ENCODE measurements at regions not wholly inside any gene's neighbourhood (a gene's known extent, or its start where the extent isn't known, plus 50 kb on each side); places are given as distances from the start of the nearest gene placed in this dataset.

- Mint-ChIP-seq H3K36me3 (ENCODE audit: insufficient read depth, unreplicated experiment) (no peaks in the 10 kb centered on the region), H3K4me1 (ENCODE audit: low read depth, unreplicated experiment) (no peaks in the 10 kb centered on the region), H3K9me3 (ENCODE audit: low read depth, unreplicated experiment) (no peaks in the 10 kb centered on the region), H3K27ac (ENCODE audit: unreplicated experiment) (no peak overlapping the region), H3K27me3 (ENCODE audit: unreplicated experiment) (peaks cover 17% of the 10 kb centered on the region), H3K4me3 (ENCODE audit: low read depth, unreplicated experiment) (no peak overlapping the region)
- BruUV-seq (replicated peaks) = no TSS peak
- DNase-seq = no peak
- intact Hi-C loops (cut with micrococcal nuclease; ENCODE audit: unreplicated experiment) = no loop called here
- no peak for TF ChIP-seq CTCF (IDR thresholded peaks at IDR 0.05; ENCODE audit: unreplicated experiment)
- CTCF ChIA-PET = no interaction called here
Observed at GRCh38 chr6:14194976-14195375, 77.4 kb downstream of the CD83 start.

- CTCF ChIA-PET = interaction anchor here (0.6 kb wide), 1 partner anchor 9 kb away, joined by 3 read pairs; no protein-coding TSS in a partner anchor
- no peaks in the 10 kb centered on the region for H3K4me1 Mint-ChIP-seq (ENCODE audit: low read depth, unreplicated experiment)
- no peak overlapping the region for H3K27ac Mint-ChIP-seq (ENCODE audit: unreplicated experiment)
- H3K27me3 Mint-ChIP-seq (ENCODE audit: unreplicated experiment) = peaks cover 17% of the 10 kb centered on the region
- BruUV-seq (replicated peaks) = no TSS peak
- intact Hi-C loops (cut with micrococcal nuclease; ENCODE audit: unreplicated experiment) = no loop called here
- H3K4me3 Mint-ChIP-seq (ENCODE audit: low read depth, unreplicated experiment) = no peak overlapping the region
- DNase-seq = no peak
- no peak for TF ChIP-seq CTCF (IDR thresholded peaks at IDR 0.05; ENCODE audit: unreplicated experiment)
- no peaks in the 10 kb centered on the region for H3K36me3 Mint-ChIP-seq (ENCODE audit: insufficient read depth, unreplicated experiment)
- H3K9me3 Mint-ChIP-seq (ENCODE audit: low read depth, unreplicated experiment) = peaks cover 2% of the 10 kb centered on the region
Observed at GRCh38 chr6:14196026-14196425, 78.5 kb downstream of the CD83 start.

- intact Hi-C loops (cut with micrococcal nuclease; ENCODE audit: unreplicated experiment) = no loop called here
- Mint-ChIP-seq H3K9me3 (ENCODE audit: low read depth, unreplicated experiment) (peaks cover 2% of the 10 kb centered on the region), H3K4me3 (ENCODE audit: low read depth, unreplicated experiment) (no peak overlapping the region), H3K4me1 (ENCODE audit: low read depth, unreplicated experiment) (no peaks in the 10 kb centered on the region), H3K36me3 (ENCODE audit: insufficient read depth, unreplicated experiment) (no peaks in the 10 kb centered on the region), H3K27me3 (ENCODE audit: unreplicated experiment) (peaks cover 23% of the 10 kb centered on the region), H3K27ac (ENCODE audit: unreplicated experiment) (no peak overlapping the region)
- CTCF ChIA-PET = no interaction called here
- BruUV-seq (replicated peaks) = no TSS peak
- TF ChIP-seq CTCF (IDR thresholded peaks at IDR 0.05; ENCODE audit: unreplicated experiment) = no peak
- no peak for DNase-seq
Observed at GRCh38 chr6:14197118-14197517, 79.5 kb downstream of the CD83 start.

GRCh38 chr6:14200047-14200446 is 82.5 kb downstream of the CD83 start:
- Mint-ChIP-seq H3K9me3 (ENCODE audit: low read depth, unreplicated experiment) (peaks cover 2% of the 10 kb centered on the region), H3K36me3 (ENCODE audit: insufficient read depth, unreplicated experiment) (no peaks in the 10 kb centered on the region), H3K27ac (ENCODE audit: unreplicated experiment) (no peak overlapping the region), H3K4me3 (ENCODE audit: low read depth, unreplicated experiment) (no peak overlapping the region), H3K4me1 (ENCODE audit: low read depth, unreplicated experiment) (no peaks in the 10 kb centered on the region), H3K27me3 (ENCODE audit: unreplicated experiment) (peaks cover 14% of the 10 kb centered on the region)
- intact Hi-C loops (cut with micrococcal nuclease; ENCODE audit: unreplicated experiment) = no loop called here
- CTCF ChIA-PET = no interaction called here
- no peak for TF ChIP-seq CTCF (IDR thresholded peaks at IDR 0.05; ENCODE audit: unreplicated experiment)
- BruUV-seq (replicated peaks) = no TSS peak
- DNase-seq = no peak
